ENCODE measurements at regions not wholly inside any gene's neighbourhood (a gene's known extent, or its start where the extent isn't known, plus 50 kb on each side); places are given as distances from the start of the nearest gene placed in this dataset.
"Not testable (repeated sequence)": the region's sequence is repeated elsewhere in the genome, so short reads cannot be mapped to it uniquely, and the experiment has no call there.

GRCh38 chr9:90147426-90147825 lies 495.2 kb downstream of the DIRAS2 start:
- DNase-seq (ENCODE audit: low spot score): no peak

GRCh38 chr9:90156318-90156717 lies 486.3 kb downstream of the DIRAS2 start:
- DNase-seq (ENCODE audit: low spot score): no peak

GRCh38 chr9:90162326-90162725 lies 480.3 kb downstream of the DIRAS2 start:
- no peak for DNase-seq (ENCODE audit: low spot score)

GRCh38 chr9:90162819-90163218 lies 479.8 kb downstream of the DIRAS2 start:
- DNase-seq (ENCODE audit: low spot score): no peak

- no peak for DNase-seq (ENCODE audit: low spot score)
These were observed 477.3 kb downstream of the DIRAS2 start for GRCh38 chr9:90165281-90165680.

GRCh38 chr9:90166374-90166773 lies 476.2 kb downstream of the DIRAS2 start:
- not testable (repeated sequence) for DNase-seq (ENCODE audit: low spot score)

GRCh38 chr9:90167914-90168313 lies 474.7 kb downstream of the DIRAS2 start:
- no peak for DNase-seq (ENCODE audit: low spot score)

GRCh38 chr9:90169490-90169889 lies 473.1 kb downstream of the DIRAS2 start:
- DNase-seq (ENCODE audit: low spot score): peak; percentile 39

GRCh38 chr9:90173935-90174334 lies 468.7 kb downstream of the DIRAS2 start:
- DNase-seq (ENCODE audit: low spot score): not testable (repeated sequence)

- not testable (repeated sequence) for DNase-seq (ENCODE audit: low spot score)
These were observed 468.3 kb downstream of the DIRAS2 start for GRCh38 chr9:90174346-90174745.

GRCh38 chr9:90175257-90175656 lies 467.4 kb downstream of the DIRAS2 start:
- no peak for DNase-seq (ENCODE audit: low spot score)

GRCh38 chr9:90175865-90176264 lies 466.8 kb downstream of the DIRAS2 start:
- DNase-seq (ENCODE audit: low spot score): no peak

- DNase-seq (ENCODE audit: low spot score): no peak
These were observed 465.7 kb downstream of the DIRAS2 start for GRCh38 chr9:90176901-90177300.

GRCh38 chr9:90180381-90180780 lies 462.2 kb downstream of the DIRAS2 start:
- DNase-seq (ENCODE audit: low spot score): no peak

GRCh38 chr9:90188656-90189055 lies 454.0 kb downstream of the DIRAS2 start:
- no peak for DNase-seq (ENCODE audit: low spot score)

- DNase-seq (ENCODE audit: low spot score): no peak
These were observed 453.3 kb downstream of the DIRAS2 start for GRCh38 chr9:90189306-90189705.

- DNase-seq (ENCODE audit: low spot score): not testable (repeated sequence)
These were observed 450.2 kb downstream of the DIRAS2 start for GRCh38 chr9:90192465-90192864.

GRCh38 chr9:90198956-90199355 lies 443.7 kb downstream of the DIRAS2 start:
- DNase-seq (ENCODE audit: low spot score): no peak

GRCh38 chr9:90201766-90202165 lies 440.9 kb downstream of the DIRAS2 start:
- no peak for DNase-seq (ENCODE audit: low spot score)

- no peak for DNase-seq (ENCODE audit: low spot score)
These were observed 438.3 kb downstream of the DIRAS2 start for GRCh38 chr9:90204128-90204831.

- DNase-seq (ENCODE audit: low spot score): not testable (repeated sequence)
These were observed 429.6 kb downstream of the DIRAS2 start for GRCh38 chr9:90213045-90213444.

- DNase-seq (ENCODE audit: low spot score): no peak
These were observed 423.0 kb downstream of the DIRAS2 start for GRCh38 chr9:90219548-90220118.

GRCh38 chr9:90221899-90222298 lies 420.7 kb downstream of the DIRAS2 start:
- not testable (repeated sequence) for DNase-seq (ENCODE audit: low spot score)

- DNase-seq (ENCODE audit: low spot score): not testable (repeated sequence)
These were observed 415.7 kb downstream of the DIRAS2 start for GRCh38 chr9:90226839-90227338.
